ENCODE measurements at regions not wholly inside any gene's neighbourhood (a gene's known extent, or its start where the extent isn't known, plus 50 kb on each side); places are given as distances from the start of the nearest gene placed in this dataset.

GRCh38 chr2:187988348-187988747, 303.3 kb upstream of the GULP1 start:
- CTCF ChIA-PET = no interaction called here

GRCh38 chr2:187989925-187990623, 301.6 kb upstream of the GULP1 start:
- no peaks in the 10 kb centered on the region for H3K9me2 ChIP-seq (replicated peaks; ENCODE audit: low read length)
- H2AFZ ChIP-seq (ENCODE audit: low read length) = no peak overlapping the region
- POLR2A ChIA-PET (ENCODE audit: unreplicated experiment) = no interaction called here
- no peak overlapping the region for H3K4me2 ChIP-seq (ENCODE audit: low read length)
- H3K4me1 ChIP-seq (ENCODE audit: insufficient read depth, low read length) = peaks cover 9% of the 10 kb centered on the region; the same call in 1 of the 2 replicates
- CTCF ChIA-PET = no interaction called here
- H3K9me3 ChIP-seq (ENCODE audit: low read length) = no peaks in the 10 kb centered on the region
- intact Hi-C loops (cut with micrococcal nuclease) = no loop called here
- H3K36me3 ChIP-seq (ENCODE audit: low read depth, low read length) = no peaks in the 10 kb centered on the region
- no peaks in the 10 kb centered on the region for H3K79me2 ChIP-seq (ENCODE audit: low read length)
- peak; percentile 56 for ATAC-seq
- H4K20me1 ChIP-seq (ENCODE audit: low read length) = no peaks in the 10 kb centered on the region
- TF ChIP-seq EZH2phosphoT487 (IDR thresholded peaks at IDR 0.05; ENCODE audit: borderline replicate concordance, low read length) (no peak), EZH2 (IDR thresholded peaks at IDR 0.05; ENCODE audit: low read length, unreplicated experiment) (no peak), CTCF (conservative IDR thresholded peaks at IDR 0.05; ENCODE audit: low read depth, low read length) (no peak)
- DNase-seq = peak; percentile 33
- no peak overlapping the region for H3K4me3 ChIP-seq (ENCODE audit: low read length)
- H3F3A ChIP-seq (ENCODE audit: low read length, unreplicated experiment) = no peaks in the 10 kb centered on the region
- no peak overlapping the region for H3K27ac ChIP-seq (ENCODE audit: low read length)
- BruUV-seq (replicated peaks) = no TSS peak
- no peaks in the 10 kb centered on the region for H3K27me3 ChIP-seq (ENCODE audit: low read length)
- no peak overlapping the region for H3K9ac ChIP-seq (ENCODE audit: low read length)

More at GRCh38 chr2:187988348-187988747, 303.3 kb upstream of the GULP1 start:
- ATAC-seq = no peak
- Histone ChIP-seq H3F3A (ENCODE audit: low read length, unreplicated experiment) (no peaks in the 10 kb centered on the region), H3K4me1 (ENCODE audit: insufficient read depth, low read length) (peaks cover 9% of the 10 kb centered on the region; the same call in 1 of the 2 replicates), H3K79me2 (ENCODE audit: low read length) (no peaks in the 10 kb centered on the region), H3K9me3 (ENCODE audit: low read length) (no peaks in the 10 kb centered on the region), H3K4me2 (ENCODE audit: low read length) (no peak overlapping the region), H3K27ac (ENCODE audit: low read length) (no peak overlapping the region), H3K4me3 (ENCODE audit: low read length) (no peak overlapping the region), H2AFZ (ENCODE audit: low read length) (no peak overlapping the region), H3K36me3 (ENCODE audit: low read depth, low read length) (no peaks in the 10 kb centered on the region), H3K9ac (ENCODE audit: low read length) (no peak overlapping the region), H3K27me3 (ENCODE audit: low read length) (no peaks in the 10 kb centered on the region), H4K20me1 (ENCODE audit: low read length) (no peaks in the 10 kb centered on the region), H3K9me2 (replicated peaks; ENCODE audit: low read length) (no peaks in the 10 kb centered on the region)
- DNase-seq = no peak
- TF ChIP-seq CTCF (conservative IDR thresholded peaks at IDR 0.05; ENCODE audit: low read depth, low read length) = no peak
- TF ChIP-seq EZH2phosphoT487 (IDR thresholded peaks at IDR 0.05; ENCODE audit: borderline replicate concordance, low read length) = no peak
- no peak for TF ChIP-seq EZH2 (IDR thresholded peaks at IDR 0.05; ENCODE audit: low read length, unreplicated experiment)
- intact Hi-C loops (cut with micrococcal nuclease) = no loop called here
- POLR2A ChIA-PET (ENCODE audit: unreplicated experiment) = no interaction called here
- BruUV-seq (replicated peaks) = no TSS peak

- Histone ChIP-seq H4K20me1 (ENCODE audit: low read length) (no peaks in the 10 kb centered on the region), H3K4me1 (ENCODE audit: insufficient read depth, low read length) (0 out of 2 replicates have a peak, but pooled peaks cover 2% of the 10 kb centered on the region), H3K9me2 (replicated peaks; ENCODE audit: low read length) (no peaks in the 10 kb centered on the region), H3K79me2 (ENCODE audit: low read length) (no peaks in the 10 kb centered on the region), H3K27me3 (ENCODE audit: low read length) (no peaks in the 10 kb centered on the region), H3F3A (ENCODE audit: low read length, unreplicated experiment) (no peaks in the 10 kb centered on the region), H3K9me3 (ENCODE audit: low read length) (no peaks in the 10 kb centered on the region), H3K27ac (ENCODE audit: low read length) (no peak overlapping the region), H3K9ac (ENCODE audit: low read length) (no peak overlapping the region), H3K4me2 (ENCODE audit: low read length) (no peak overlapping the region), H3K4me3 (ENCODE audit: low read length) (no peak overlapping the region), H2AFZ (ENCODE audit: low read length) (no peak overlapping the region), H3K36me3 (ENCODE audit: low read depth, low read length) (no peaks in the 10 kb centered on the region)
- intact Hi-C loops (cut with micrococcal nuclease) = no loop called here
- no peak for DNase-seq
- ATAC-seq = no peak
- ChIA-PET POLR2A (ENCODE audit: unreplicated experiment) (no interaction called here), CTCF (no interaction called here)
- BruUV-seq (replicated peaks) = no TSS peak
- TF ChIP-seq EZH2phosphoT487 (IDR thresholded peaks at IDR 0.05; ENCODE audit: borderline replicate concordance, low read length) (no peak), CTCF (conservative IDR thresholded peaks at IDR 0.05; ENCODE audit: low read depth, low read length) (no peak), EZH2 (IDR thresholded peaks at IDR 0.05; ENCODE audit: low read length, unreplicated experiment) (no peak)
Measured at GRCh38 chr2:187991389-187991788, 300.3 kb upstream of the GULP1 start.

Measured in PC-3 (cell line).